ENCODE measurements at regions not wholly inside any gene's neighbourhood (a gene's known extent, or its start where the extent isn't known, plus 50 kb on each side); places are given as distances from the start of the nearest gene placed in this dataset.

DNA sequence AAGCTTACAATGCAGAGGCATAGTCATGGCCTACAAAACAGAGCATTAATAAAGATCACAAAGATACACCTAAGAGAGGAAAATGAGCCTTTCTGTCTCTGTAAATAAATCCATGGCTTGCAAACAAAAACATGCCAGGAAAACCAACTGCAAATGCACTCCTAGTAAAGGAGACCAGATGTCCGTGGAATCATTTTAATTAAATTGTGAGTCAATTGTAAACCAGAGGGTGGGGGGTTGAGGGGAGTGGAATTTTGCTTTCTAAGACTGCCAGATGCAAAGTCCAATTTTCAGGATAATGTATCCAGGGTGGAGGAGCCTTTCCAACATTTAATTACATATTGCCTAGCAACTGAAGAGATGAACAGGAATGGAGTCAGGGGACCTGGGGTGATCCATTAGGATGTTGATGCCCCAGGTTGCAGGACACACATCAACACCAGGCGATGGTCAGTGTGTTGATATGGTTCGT lies 390.3 kb upstream of the CCL2 start:
- TF ChIP-seq, protein P1, sequence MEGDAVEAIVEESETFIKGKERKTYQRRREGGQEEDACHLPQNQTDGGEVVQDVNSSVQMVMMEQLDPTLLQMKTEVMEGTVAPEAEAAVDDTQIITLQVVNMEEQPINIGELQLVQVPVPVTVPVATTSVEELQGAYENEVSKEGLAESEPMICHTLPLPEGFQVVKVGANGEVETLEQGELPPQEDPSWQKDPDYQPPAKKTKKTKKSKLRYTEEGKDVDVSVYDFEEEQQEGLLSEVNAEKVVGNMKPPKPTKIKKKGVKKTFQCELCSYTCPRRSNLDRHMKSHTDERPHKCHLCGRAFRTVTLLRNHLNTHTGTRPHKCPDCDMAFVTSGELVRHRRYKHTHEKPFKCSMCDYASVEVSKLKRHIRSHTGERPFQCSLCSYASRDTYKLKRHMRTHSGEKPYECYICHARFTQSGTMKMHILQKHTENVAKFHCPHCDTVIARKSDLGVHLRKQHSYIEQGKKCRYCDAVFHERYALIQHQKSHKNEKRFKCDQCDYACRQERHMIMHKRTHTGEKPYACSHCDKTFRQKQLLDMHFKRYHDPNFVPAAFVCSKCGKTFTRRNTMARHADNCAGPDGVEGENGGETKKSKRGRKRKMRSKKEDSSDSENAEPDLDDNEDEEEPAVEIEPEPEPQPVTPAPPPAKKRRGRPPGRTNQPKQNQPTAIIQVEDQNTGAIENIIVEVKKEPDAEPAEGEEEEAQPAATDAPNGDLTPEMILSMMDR (conservative IDR thresholded peaks at IDR 0.05; ENCODE audit: low read depth): no peak
- no peak overlapping the region for H3K27ac ChIP-seq
- ChIA-PET CTCF (no interaction called here), POLR2A (ENCODE audit: low non-redundant PET) (no interaction called here)
- no peak for DNase-seq (ENCODE audit: low spot score)

DNA sequence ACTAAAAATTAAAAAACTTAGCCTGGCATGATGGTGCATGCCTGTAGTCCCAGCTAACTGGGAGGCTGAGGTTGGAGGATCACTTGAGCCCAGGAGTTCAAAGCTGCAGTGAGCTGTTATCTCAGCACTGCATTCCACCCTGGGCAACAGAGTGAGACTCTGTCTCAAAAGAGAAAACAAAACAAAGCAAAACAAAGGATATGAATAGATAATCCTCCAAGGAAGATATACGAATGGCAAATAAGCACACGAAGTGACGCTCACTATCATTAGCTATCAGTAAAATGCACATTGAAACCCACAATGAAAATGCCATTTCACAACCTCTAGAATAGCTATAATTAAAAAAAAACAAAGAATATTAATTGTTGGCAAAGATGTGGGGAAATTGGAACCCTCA lies 386.2 kb upstream of the CCL2 start:
- ChIA-PET CTCF (no interaction called here), POLR2A (ENCODE audit: low non-redundant PET) (no interaction called here)

DNA sequence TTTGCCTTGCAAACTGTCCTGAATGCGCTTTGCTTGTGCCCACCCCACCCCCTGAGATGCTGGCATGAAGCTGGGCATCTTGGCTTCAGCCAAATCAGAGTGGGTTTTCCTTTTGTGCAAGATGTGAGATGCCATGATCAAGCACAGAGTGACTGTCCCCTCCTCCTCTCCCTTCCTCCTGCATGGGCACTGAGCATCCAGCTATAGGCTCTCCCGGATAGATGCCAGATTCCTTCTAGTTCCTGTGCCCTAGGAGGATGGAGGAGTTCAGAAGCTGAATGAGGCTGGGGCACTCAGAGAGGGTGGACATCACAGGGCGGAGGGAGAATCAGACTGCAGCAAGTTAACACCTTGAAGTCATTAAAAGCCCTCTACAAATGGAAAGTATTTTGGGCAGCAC lies 384.1 kb upstream of the CCL2 start:
- TF ChIP-seq, protein P1 (conservative IDR thresholded peaks at IDR 0.05; ENCODE audit: low read depth): no peak
- CTCF ChIA-PET: no interaction called here
- POLR2A ChIA-PET (ENCODE audit: low non-redundant PET): no interaction called here

More for the DNA sequence above, 386.2 kb upstream of the CCL2 start:
- no peak overlapping the region for H3K27ac ChIP-seq
- DNase-seq (ENCODE audit: low spot score): no peak
- TF ChIP-seq, protein P1 (conservative IDR thresholded peaks at IDR 0.05; ENCODE audit: low read depth): no peak

DNA sequence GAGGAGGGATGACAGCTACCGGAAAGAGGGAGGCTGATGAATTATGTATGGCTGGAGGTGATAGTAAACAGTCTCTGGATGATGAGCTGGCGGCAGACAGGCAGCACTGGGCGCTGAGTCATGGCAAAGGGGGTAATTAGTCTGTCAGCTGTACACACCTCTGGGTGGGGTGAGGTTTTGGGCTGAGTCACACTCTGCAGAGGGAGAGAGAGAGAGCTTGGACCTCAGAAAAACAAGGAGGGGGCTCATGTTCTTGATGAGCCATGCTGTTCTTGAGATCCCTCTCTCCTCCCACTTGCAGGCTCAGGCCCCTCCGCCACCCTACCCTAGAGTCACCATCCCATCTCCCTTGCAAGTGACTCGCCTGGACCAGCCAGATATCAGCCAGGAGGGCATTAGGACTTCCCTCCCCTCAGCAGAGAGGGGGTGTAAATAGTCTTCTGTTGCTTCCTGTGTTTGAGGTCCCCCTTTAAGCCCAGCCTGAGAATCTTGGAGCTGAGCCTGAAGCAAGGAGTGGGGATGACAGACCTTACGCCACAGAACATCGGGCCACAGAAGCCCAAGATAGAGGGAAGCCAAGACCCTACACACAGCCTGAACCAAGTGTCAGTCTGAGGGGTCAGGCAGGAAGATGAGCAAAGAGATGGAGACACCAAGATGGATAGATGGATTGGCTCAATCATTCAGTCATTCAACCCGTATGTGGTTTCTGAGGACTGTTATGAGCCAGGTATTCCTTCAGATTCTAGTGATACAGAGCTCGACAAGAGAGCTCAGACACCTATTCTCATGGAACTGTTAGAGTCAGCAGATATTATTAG lies 383.2 kb upstream of the CCL2 start:
- DNase-seq (ENCODE audit: low spot score): peak; percentile 84
- H3K27ac ChIP-seq: no peak overlapping the region
- TF ChIP-seq, protein P1 (conservative IDR thresholded peaks at IDR 0.05; ENCODE audit: low read depth): no peak
- CTCF ChIA-PET: interaction anchor here (1.2 kb wide), 1 partner anchor 13 kb away, joined by 3 read pairs; no protein-coding TSS in a partner anchor
- POLR2A ChIA-PET (ENCODE audit: low non-redundant PET): no interaction called here

More for the DNA sequence above, 384.1 kb upstream of the CCL2 start:
- H3K27ac ChIP-seq: no peak overlapping the region
- no peak for DNase-seq (ENCODE audit: low spot score)

DNA sequence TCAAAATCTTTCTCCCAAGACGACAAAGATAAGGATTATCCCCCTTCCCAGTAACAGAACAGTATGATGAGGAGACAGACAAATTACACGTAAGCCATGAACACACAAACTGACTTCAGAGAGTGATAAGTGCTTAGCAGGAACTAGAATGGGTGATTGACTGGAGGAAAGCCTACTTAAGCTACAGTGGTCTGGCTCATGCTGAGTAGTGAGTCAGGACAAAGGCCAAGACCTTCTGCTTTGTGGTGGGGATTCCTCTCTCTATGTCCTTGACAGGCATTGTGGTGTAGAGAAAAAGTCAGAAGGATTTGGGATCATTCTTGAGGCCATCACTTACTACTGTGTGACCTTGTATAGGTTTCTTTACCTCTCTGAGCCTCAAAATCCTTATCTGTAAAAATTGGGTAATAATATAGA lies 381.9 kb upstream of the CCL2 start:
- CTCF ChIA-PET: no interaction called here
- no peak overlapping the region for H3K27ac ChIP-seq
- TF ChIP-seq, protein P1 (conservative IDR thresholded peaks at IDR 0.05; ENCODE audit: low read depth): no peak
- POLR2A ChIA-PET (ENCODE audit: low non-redundant PET): no interaction called here
- no peak for DNase-seq (ENCODE audit: low spot score)

DNA sequence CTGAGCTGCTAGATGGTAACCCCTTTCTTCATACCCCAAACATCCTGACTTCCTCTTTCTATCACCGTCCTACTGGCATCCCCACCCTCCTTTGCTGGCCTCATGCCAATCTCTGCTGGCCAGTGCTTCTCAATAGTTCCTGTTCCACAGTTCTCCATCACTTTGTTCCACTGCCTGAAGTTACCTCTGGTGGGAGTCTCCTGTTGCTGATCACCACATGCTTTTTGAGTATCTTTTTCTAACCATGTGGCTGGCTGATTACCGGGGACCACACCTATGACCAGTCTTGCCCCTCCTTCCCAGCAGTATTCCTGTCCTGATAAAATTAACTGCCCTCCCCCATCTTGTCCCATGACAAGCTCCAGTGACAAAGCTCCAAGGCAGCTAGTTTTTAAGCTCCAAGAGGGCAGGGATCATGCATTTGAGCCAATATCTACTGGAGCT lies 380.4 kb upstream of the CCL2 start:
- H3K27ac ChIP-seq: no peak overlapping the region
- POLR2A ChIA-PET (ENCODE audit: low non-redundant PET): no interaction called here
- CTCF ChIA-PET: interaction anchor here (0.7 kb wide), 1 partner anchor 44 kb away, joined by 4 read pairs; no protein-coding TSS in a partner anchor
- TF ChIP-seq, protein P1 (conservative IDR thresholded peaks at IDR 0.05; ENCODE audit: low read depth): no peak
- no peak for DNase-seq (ENCODE audit: low spot score)
